ENCODE measurements at regions not wholly inside any gene's neighbourhood (a gene's known extent, or its start where the extent isn't known, plus 50 kb on each side); places are given as distances from the start of the nearest gene placed in this dataset.

- no peak for TF ChIP-seq CTCF (optimal IDR thresholded peaks at IDR 0.05 in 1 of 3, IDR thresholded peaks at IDR 0.05 in 1 of 3, conservative IDR thresholded peaks at IDR 0.05 in 1 of 3; ENCODE audit: extremely low read depth in 1 of 3, insufficient read depth in 2 of 3, low read length in 3 of 3)
- no peak for TF ChIP-seq EZH2 (IDR thresholded peaks at IDR 0.05; ENCODE audit: low read length)
Observed at GRCh38 chr7:116425647-116426209, 73.8 kb upstream of the CAV2 start.
